Common myeloid progenitor, CD34-positive (primary cell): ENCODE measurements at regions not wholly inside any gene's neighbourhood (a gene's known extent, or its start where the extent isn't known, plus 50 kb on each side); places are given as distances from the start of the nearest gene placed in this dataset.
"Not testable (repeated sequence)": the region's sequence is repeated elsewhere in the genome, so short reads cannot be mapped to it uniquely, and the experiment has no call there.

ENCODE experiments used
- CTCF ChIA-PET: fragments of 350-600 bp; sonication (Branson Sonifier 250); formaldehyde crosslinking; loops from one replicate; lab custom pipeline; 2021; ENCODE audit warnings: antibody characterized with exemption; lab: Charles Lee
- POLR2A ChIA-PET: fragments of 350-600 bp; sonication (Branson Sonifier 250); formaldehyde crosslinking; loops from one replicate; lab custom pipeline; 2021; ENCODE audit warnings: antibody characterized with exemption; lab: Charles Lee
- DNase-seq, 3 donors: peaks; one replicate each; pipeline versions ENCODE4 v3.0.0 to v3.0.0-alpha.2; 2013
- H3K27ac ChIP-seq, 2 experiments: 1 replicate in 1 of 2; 2 replicates in 1 of 2; pipeline ENCODE4 v1.7.0; 2013; ENCODE audit warnings: inconsistent platforms in 2 of 2, low read length in 2 of 2, mild to moderate bottlenecking in 2 of 2, low read depth in 1 of 2, moderate library complexity in 1 of 2; ENCODE audit not compliant: severe bottlenecking in 2 of 2, insufficient read depth in 1 of 2, poor library complexity in 1 of 2
- H3K27me3 ChIP-seq, 5 experiments: replicated peaks in 2 of 5; 1 replicate in 3 of 5; 2 replicates in 2 of 5; pipeline versions ENCODE4 v1.6.1 to v1.7.0; 2013; ENCODE audit warnings: low read length in 4 of 5, mild to moderate bottlenecking in 2 of 5, moderate library complexity in 2 of 5, inconsistent platforms in 1 of 5; ENCODE audit not compliant: insufficient read depth in 5 of 5, control insufficient read depth in 4 of 5
- H3K36me3 ChIP-seq, 4 experiments: 1 replicate in 2 of 4; 2 replicates in 2 of 4; pipeline versions ENCODE4 v1.6.1 to v1.7.0; 2013; ENCODE audit warnings: low read length in 3 of 4, control low read depth in 1 of 4, mild to moderate bottlenecking in 1 of 4; ENCODE audit not compliant: control insufficient read depth in 4 of 4, insufficient read depth in 4 of 4
- H3K4me1 ChIP-seq, 4 experiments: 1 replicate in 3 of 4; 2 replicates in 1 of 4; pipeline versions ENCODE4 v1.6.1 to v1.7.1; 2013; ENCODE audit warnings: low read length in 3 of 4, mild to moderate bottlenecking in 3 of 4, control low read depth in 1 of 4, inconsistent platforms in 1 of 4, moderate library complexity in 1 of 4; ENCODE audit not compliant: control insufficient read depth in 4 of 4, insufficient read depth in 4 of 4; ENCODE audit errors: control extremely low read depth in 1 of 4
- H3K4me3 ChIP-seq, 7 experiments: 1 replicate in 4 of 7; 2 replicates in 3 of 7; pipeline versions ENCODE4 v1.5.1 to v1.7.0; 2013; ENCODE audit warnings: mild to moderate bottlenecking in 7 of 7, low read length in 6 of 7, moderate library complexity in 6 of 7, inconsistent platforms in 2 of 7, low read depth in 2 of 7, control low read depth in 1 of 7; ENCODE audit not compliant: insufficient read depth in 4 of 7, control insufficient read depth in 1 of 7; ENCODE audit errors: extremely low read depth in 1 of 7
- H3K9me3 ChIP-seq, 5 experiments: 1 replicate in 4 of 5; 2 replicates in 1 of 5; pipeline versions ENCODE4 v1.6.1 to v1.7.1; 2013; ENCODE audit warnings: low read length in 4 of 5, mild to moderate bottlenecking in 2 of 5, inconsistent platforms in 1 of 5, low read depth in 1 of 5, moderate library complexity in 1 of 5; ENCODE audit not compliant: control insufficient read depth in 4 of 5, insufficient read depth in 2 of 5; ENCODE audit errors: control extremely low read depth in 1 of 5
- WGBS: methylation state at CpG from one replicate; pipeline ENCODE4 v1.1.5; 2013; ENCODE audit not compliant: insufficient coverage; 5-methylcytosine and 5-hydroxymethylcytosine counted together

DNA sequence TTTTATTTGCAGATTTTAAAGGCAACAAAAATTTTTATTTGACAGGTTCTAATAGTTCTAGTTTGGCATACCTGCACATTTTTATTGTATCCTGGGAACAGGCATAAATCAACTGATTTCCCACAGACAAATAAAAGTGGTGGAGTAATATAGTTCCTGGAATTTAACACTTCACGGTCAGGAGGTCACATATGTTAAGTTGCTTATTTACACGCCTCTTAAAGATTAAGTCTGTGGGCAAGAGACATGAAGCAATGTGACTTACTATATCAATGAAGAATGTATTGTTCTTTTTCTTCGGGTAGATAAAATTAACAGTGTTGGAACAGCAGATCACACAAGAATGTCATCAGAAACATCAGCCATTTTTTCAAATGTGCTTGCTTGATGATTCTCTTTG is 558.3 kb downstream of the TTLL7 start:
- H3K27me3 ChIP-seq, H3K4me1 ChIP-seq, H3K27ac ChIP-seq, POLR2A ChIA-PET, DNase-seq, H3K36me3 ChIP-seq, CTCF ChIA-PET, H3K4me3 ChIP-seq, H3K9me3 ChIP-seq: not testable (repeated sequence)
- no CpG with 5 or more reads among the region's 3 CpGs for WGBS

DNA sequence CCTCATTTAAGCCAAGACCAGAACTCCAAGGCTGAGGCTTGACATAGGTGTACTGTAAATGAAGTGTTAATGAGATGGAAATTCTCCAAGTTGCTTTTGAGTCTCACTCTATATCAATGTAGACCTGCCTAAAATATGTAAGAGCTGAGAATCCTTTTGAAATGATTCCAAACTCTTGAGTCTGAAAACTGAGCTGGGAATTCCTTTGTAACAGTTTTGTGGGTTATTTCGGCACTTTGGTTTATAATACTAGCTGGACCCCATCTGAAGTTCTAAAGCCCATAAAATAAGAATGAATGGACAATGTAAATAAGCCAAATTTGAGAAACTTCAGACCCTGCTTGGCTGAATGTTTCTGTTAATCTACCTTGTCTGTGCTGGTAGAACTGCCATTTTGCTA is 558.9 kb downstream of the TTLL7 start:
- WGBS = no CpG with 5 or more reads among the region's 1 CpG
- not testable (repeated sequence) for DNase-seq

DNA sequence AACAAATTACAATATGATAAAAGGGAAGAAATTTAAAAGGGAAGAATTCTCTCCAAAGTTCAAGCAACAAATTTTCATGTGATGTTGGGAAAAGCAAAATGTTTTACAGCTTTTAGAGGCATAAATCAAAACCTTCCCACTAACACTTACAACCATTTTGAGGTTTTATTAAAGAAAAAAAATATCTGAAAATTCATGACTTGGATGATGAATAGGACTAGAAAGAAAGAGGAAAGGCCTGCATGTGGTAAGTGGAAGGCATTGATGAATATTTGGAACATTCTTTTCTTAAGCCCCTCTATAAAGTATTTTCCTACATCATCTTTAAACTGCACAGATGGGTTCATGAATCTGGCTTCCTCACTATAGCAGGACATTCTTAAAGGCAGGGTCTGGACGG is 560.6 kb downstream of the TTLL7 start:
- WGBS = no CpG with 5 or more reads among the region's 1 CpG
- H3K4me1 ChIP-seq, H3K9me3 ChIP-seq, H3K27ac ChIP-seq, H3K4me3 ChIP-seq, DNase-seq, H3K27me3 ChIP-seq, POLR2A ChIA-PET, H3K36me3 ChIP-seq, CTCF ChIA-PET: not testable (repeated sequence)

More for the DNA sequence above, 558.9 kb downstream of the TTLL7 start:
- POLR2A ChIA-PET, H3K27me3 ChIP-seq, H3K4me1 ChIP-seq, H3K36me3 ChIP-seq, H3K27ac ChIP-seq, H3K4me3 ChIP-seq, H3K9me3 ChIP-seq, CTCF ChIA-PET: not testable (repeated sequence)

DNA sequence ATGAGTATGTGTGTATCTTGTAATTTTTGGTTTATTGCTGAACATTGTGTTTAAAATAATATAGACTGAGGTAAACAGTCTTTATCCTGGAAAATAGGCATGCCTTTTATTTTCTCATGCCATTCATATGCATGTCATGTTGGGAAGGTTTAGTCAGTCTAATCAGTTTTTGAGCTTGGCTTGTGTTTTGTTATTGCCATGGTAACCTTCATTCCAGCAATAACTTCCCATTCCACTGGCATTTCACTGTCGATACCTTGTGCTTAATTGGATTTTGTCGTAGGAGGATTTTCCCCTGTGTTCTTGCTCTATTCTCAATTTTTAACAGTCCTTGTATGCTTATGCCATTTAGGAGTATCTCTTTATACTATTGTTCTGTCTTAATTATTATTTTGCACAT is 563.6 kb downstream of the TTLL7 start:
- H3K4me3 ChIP-seq, POLR2A ChIA-PET, H3K27ac ChIP-seq, H3K9me3 ChIP-seq, H3K27me3 ChIP-seq, H3K4me1 ChIP-seq, H3K36me3 ChIP-seq, CTCF ChIA-PET, DNase-seq: not testable (repeated sequence)
- WGBS = no CpG with 5 or more reads among the region's 2 CpGs

DNA sequence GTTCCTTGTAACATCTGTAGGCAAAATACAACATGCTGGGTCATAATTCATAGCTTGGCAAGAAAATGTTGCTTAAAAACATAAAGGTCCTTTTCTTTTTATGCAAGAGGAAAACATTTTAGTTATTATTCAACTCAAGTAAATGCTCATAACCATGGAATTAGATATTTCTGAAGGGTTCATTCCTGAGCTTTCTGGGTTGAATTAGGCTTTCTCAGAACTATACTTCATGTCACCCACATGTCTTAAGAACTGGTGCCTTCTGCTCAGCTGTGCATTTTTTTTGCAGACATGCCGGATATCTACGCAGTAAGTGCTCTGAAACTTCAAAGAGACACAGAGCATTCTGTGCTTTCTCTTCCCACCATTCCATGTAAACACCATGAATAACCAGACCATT is 571.4 kb downstream of the TTLL7 start:
- H3K4me1 ChIP-seq, H3K36me3 ChIP-seq, H3K27me3 ChIP-seq, H3K27ac ChIP-seq, DNase-seq, POLR2A ChIA-PET, H3K4me3 ChIP-seq, CTCF ChIA-PET, H3K9me3 ChIP-seq: not testable (repeated sequence)
- WGBS = 100% methylated on average over 2 of the region's 2 CpGs

DNA sequence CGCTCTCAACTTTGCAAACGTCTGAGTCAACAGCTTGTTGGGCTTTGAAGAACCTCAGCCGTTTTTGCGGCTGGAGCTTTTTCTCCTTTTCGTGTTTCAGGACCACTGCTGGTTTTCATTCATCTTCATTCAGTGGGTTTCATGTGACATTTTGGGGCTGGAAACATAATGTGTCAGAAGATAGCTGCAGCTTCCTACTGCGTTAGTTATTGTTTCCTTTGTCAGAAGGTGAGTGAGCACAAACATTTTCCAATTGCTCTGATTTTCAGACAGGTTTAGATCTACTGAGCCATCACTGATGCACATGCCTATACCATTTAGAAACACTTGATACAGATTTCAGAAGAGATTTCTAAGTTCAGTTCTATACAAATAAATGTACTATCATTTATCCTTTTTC is 575.5 kb downstream of the TTLL7 start:
- H3K9me3 ChIP-seq, H3K4me1 ChIP-seq, H3K27me3 ChIP-seq, H3K36me3 ChIP-seq, H3K4me3 ChIP-seq, CTCF ChIA-PET, H3K27ac ChIP-seq, POLR2A ChIA-PET, DNase-seq: not testable (repeated sequence)
- WGBS = no CpG with 5 or more reads among the region's 6 CpGs

DNA sequence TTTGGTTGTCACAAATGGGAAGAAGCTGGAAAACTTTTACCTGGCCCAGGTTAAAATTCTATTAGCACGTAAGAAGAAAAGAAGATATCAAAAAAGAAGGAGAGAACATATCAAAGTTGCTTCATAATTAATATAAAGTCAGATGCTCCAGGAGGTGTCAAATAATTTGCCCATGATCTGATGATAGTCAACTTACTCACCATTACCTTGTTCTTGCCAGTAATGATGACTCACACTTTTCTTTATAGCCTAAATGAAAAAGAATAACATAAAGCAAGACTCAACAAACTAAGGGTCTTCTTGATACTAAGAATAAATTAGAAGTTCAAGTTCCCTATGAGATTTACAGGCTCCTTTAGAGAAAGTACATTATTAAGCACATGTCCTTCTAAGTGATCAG is 580.4 kb downstream of the TTLL7 start:
- no peak overlapping the region for H3K27ac ChIP-seq
- no CpG with 5 or more reads among the region's 1 CpG for WGBS
- H3K27me3 ChIP-seq = no peaks in the 10 kb centered on the region
- DNase-seq = no peak
- H3K4me1 ChIP-seq = no peaks in the 10 kb centered on the region
- H3K9me3 ChIP-seq = no peaks in the 10 kb centered on the region
- H3K4me3 ChIP-seq = no peak overlapping the region
- H3K36me3 ChIP-seq = no peaks in the 10 kb centered on the region
- ChIA-PET POLR2A (no interaction called here), CTCF (no interaction called here)

DNA sequence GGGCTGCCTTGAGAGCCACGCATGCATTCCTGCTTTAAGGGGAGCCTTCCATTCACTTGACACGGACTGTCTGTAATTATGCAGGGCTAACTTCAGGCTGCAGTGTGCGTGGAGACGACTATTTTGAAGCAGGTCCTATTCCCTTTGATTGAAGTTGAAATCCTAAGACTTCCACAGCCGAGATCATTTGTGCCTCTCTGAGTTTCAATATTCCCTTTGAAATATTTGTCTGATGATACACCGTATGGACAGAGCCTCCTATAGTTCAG is 585.2 kb downstream of the TTLL7 start:
- H3K9me3 ChIP-seq, H3K4me3 ChIP-seq, H3K27ac ChIP-seq, DNase-seq, CTCF ChIA-PET, H3K36me3 ChIP-seq, H3K4me1 ChIP-seq, POLR2A ChIA-PET, H3K27me3 ChIP-seq: not testable (repeated sequence)
- WGBS = no CpG with 5 or more reads among the region's 6 CpGs
